CD4-positive, alpha-beta T cell treated with Interleukin-4 for 1 hour (primary cell): ENCODE measurements at regions not wholly inside any gene's neighbourhood (a gene's known extent, or its start where the extent isn't known, plus 50 kb on each side); places are given as distances from the start of the nearest gene placed in this dataset.
"Not testable (repeated sequence)": the region's sequence is repeated elsewhere in the genome, so short reads cannot be mapped to it uniquely, and the experiment has no call there.

ENCODE experiments used
- DNase-seq, 2 donors: peaks; one replicate each; pipeline ENCODE4 v3.0.0-alpha.2; 2020 to 2022

- DNase-seq: no peak
These were observed 426.5 kb downstream of the METTL4 start for GRCh38 chr18:2144811-2145210.

GRCh38 chr18:2146092-2146491 lies 425.2 kb downstream of the METTL4 start:
- no peak for DNase-seq

- no peak for DNase-seq
These were observed 424.6 kb downstream of the METTL4 start for GRCh38 chr18:2146754-2147153.

GRCh38 chr18:2147476-2148230 lies 423.7 kb downstream of the METTL4 start:
- DNase-seq: no peak

GRCh38 chr18:2148823-2149222 lies 422.5 kb downstream of the METTL4 start:
- no peak for DNase-seq

GRCh38 chr18:2150566-2150965 lies 420.7 kb downstream of the METTL4 start:
- no peak for DNase-seq

GRCh38 chr18:2154278-2154677 lies 417.0 kb downstream of the METTL4 start:
- no peak for DNase-seq

- DNase-seq: no peak
These were observed 406.4 kb downstream of the METTL4 start for GRCh38 chr18:2164644-2165550.

- not testable (repeated sequence) for DNase-seq
These were observed 404.4 kb downstream of the METTL4 start for GRCh38 chr18:2166876-2167275.

- no peak for DNase-seq
These were observed 403.3 kb downstream of the METTL4 start for GRCh38 chr18:2168022-2168421.

GRCh38 chr18:2169656-2170055 lies 401.6 kb downstream of the METTL4 start:
- no peak for DNase-seq

GRCh38 chr18:2171840-2172625 lies 399.3 kb downstream of the METTL4 start:
- no peak for DNase-seq

GRCh38 chr18:2172881-2173280 lies 398.4 kb downstream of the METTL4 start:
- DNase-seq: no peak

GRCh38 chr18:2173486-2173885 lies 397.8 kb downstream of the METTL4 start:
- DNase-seq: no peak

- DNase-seq: no peak
These were observed 393.3 kb downstream of the METTL4 start for GRCh38 chr18:2178036-2178435.

GRCh38 chr18:2179498-2180183 lies 391.7 kb downstream of the METTL4 start:
- no peak for DNase-seq

GRCh38 chr18:2180586-2180985 lies 390.7 kb downstream of the METTL4 start:
- no peak for DNase-seq

GRCh38 chr18:2183432-2183831 lies 387.9 kb downstream of the METTL4 start:
- DNase-seq: no peak

GRCh38 chr18:2186967-2187366 lies 384.3 kb downstream of the METTL4 start:
- no peak for DNase-seq

- no peak for DNase-seq
These were observed 383.0 kb downstream of the METTL4 start for GRCh38 chr18:2188258-2188657.

GRCh38 chr18:2191180-2191790 lies 380.0 kb downstream of the METTL4 start:
- DNase-seq: no peak

- no peak for DNase-seq
These were observed 378.7 kb downstream of the METTL4 start for GRCh38 chr18:2192562-2192961.
